ENCODE measurements at regions not wholly inside any gene's neighbourhood (a gene's known extent, or its start where the extent isn't known, plus 50 kb on each side); places are given as distances from the start of the nearest gene placed in this dataset.

DNA sequence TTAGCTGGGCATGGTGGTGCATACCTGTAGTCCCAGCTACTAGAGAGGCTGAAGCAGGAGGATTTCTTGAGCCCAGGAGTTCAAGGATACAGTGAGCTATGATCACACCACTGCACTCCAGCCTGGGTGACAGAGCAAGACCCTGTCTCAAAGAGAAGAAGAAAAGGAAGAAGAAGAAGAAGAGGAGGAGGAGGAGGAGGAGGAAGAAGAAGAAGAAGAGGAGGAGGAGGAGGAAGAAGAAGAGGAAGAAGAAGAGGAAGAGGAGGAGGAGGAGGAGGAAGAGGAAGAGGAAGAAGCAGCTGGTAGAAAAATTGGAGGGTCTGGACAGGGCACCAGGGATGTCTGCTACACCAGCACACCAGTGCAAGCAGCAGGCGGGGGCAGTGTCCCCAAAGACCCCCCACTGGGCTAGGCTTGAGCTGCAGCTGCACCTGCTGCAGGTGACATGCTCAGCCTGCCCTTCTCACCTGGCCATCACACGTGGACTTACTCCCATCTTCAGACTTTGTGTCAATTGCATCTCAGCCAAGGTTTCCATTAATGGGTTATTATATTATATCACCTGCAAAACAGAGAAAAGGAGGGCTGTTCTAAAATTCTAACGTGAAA is 180.9 kb upstream of the ZNF507 start (continued):
- TF ChIP-seq, protein P1, sequence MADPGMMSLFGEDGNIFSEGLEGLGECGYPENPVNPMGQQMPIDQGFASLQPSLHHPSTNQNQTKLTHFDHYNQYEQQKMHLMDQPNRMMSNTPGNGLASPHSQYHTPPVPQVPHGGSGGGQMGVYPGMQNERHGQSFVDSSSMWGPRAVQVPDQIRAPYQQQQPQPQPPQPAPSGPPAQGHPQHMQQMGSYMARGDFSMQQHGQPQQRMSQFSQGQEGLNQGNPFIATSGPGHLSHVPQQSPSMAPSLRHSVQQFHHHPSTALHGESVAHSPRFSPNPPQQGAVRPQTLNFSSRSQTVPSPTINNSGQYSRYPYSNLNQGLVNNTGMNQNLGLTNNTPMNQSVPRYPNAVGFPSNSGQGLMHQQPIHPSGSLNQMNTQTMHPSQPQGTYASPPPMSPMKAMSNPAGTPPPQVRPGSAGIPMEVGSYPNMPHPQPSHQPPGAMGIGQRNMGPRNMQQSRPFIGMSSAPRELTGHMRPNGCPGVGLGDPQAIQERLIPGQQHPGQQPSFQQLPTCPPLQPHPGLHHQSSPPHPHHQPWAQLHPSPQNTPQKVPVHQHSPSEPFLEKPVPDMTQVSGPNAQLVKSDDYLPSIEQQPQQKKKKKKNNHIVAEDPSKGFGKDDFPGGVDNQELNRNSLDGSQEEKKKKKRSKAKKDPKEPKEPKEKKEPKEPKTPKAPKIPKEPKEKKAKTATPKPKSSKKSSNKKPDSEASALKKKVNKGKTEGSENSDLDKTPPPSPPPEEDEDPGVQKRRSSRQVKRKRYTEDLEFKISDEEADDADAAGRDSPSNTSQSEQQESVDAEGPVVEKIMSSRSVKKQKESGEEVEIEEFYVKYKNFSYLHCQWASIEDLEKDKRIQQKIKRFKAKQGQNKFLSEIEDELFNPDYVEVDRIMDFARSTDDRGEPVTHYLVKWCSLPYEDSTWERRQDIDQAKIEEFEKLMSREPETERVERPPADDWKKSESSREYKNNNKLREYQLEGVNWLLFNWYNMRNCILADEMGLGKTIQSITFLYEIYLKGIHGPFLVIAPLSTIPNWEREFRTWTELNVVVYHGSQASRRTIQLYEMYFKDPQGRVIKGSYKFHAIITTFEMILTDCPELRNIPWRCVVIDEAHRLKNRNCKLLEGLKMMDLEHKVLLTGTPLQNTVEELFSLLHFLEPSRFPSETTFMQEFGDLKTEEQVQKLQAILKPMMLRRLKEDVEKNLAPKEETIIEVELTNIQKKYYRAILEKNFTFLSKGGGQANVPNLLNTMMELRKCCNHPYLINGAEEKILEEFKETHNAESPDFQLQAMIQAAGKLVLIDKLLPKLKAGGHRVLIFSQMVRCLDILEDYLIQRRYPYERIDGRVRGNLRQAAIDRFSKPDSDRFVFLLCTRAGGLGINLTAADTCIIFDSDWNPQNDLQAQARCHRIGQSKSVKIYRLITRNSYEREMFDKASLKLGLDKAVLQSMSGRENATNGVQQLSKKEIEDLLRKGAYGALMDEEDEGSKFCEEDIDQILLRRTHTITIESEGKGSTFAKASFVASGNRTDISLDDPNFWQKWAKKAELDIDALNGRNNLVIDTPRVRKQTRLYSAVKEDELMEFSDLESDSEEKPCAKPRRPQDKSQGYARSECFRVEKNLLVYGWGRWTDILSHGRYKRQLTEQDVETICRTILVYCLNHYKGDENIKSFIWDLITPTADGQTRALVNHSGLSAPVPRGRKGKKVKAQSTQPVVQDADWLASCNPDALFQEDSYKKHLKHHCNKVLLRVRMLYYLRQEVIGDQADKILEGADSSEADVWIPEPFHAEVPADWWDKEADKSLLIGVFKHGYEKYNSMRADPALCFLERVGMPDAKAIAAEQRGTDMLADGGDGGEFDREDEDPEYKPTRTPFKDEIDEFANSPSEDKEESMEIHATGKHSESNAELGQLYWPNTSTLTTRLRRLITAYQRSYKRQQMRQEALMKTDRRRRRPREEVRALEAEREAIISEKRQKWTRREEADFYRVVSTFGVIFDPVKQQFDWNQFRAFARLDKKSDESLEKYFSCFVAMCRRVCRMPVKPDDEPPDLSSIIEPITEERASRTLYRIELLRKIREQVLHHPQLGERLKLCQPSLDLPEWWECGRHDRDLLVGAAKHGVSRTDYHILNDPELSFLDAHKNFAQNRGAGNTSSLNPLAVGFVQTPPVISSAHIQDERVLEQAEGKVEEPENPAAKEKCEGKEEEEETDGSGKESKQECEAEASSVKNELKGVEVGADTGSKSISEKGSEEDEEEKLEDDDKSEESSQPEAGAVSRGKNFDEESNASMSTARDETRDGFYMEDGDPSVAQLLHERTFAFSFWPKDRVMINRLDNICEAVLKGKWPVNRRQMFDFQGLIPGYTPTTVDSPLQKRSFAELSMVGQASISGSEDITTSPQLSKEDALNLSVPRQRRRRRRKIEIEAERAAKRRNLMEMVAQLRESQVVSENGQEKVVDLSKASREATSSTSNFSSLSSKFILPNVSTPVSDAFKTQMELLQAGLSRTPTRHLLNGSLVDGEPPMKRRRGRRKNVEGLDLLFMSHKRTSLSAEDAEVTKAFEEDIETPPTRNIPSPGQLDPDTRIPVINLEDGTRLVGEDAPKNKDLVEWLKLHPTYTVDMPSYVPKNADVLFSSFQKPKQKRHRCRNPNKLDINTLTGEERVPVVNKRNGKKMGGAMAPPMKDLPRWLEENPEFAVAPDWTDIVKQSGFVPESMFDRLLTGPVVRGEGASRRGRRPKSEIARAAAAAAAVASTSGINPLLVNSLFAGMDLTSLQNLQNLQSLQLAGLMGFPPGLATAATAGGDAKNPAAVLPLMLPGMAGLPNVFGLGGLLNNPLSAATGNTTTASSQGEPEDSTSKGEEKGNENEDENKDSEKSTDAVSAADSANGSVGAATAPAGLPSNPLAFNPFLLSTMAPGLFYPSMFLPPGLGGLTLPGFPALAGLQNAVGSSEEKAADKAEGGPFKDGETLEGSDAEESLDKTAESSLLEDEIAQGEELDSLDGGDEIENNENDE (IDR thresholded peaks at IDR 0.05; ENCODE audit: insufficient replicate concordance, low read length): no peak
- TF ChIP-seq SUZ12 (IDR thresholded peaks at IDR 0.05; ENCODE audit: low read length) (no peak), TBP (IDR thresholded peaks at IDR 0.05; ENCODE audit: low read depth, low read length) (no peak), CEBPB (IDR thresholded peaks at IDR 0.05; ENCODE audit: low read depth, low read length) (no peak), TAF7 (optimal IDR thresholded peaks at IDR 0.05; ENCODE audit: borderline replicate concordance, low read depth, low read length) (no peak)
